NT2/D1 (cell line): ENCODE measurements at regions not wholly inside any gene's neighbourhood (a gene's known extent, or its start where the extent isn't known, plus 50 kb on each side); places are given as distances from the start of the nearest gene placed in this dataset.

ENCODE experiments used
- SUZ12 ChIP-seq: IDR thresholded peaks from 2 replicates; pipeline ENCODE4 v1.6.1; 2011; ENCODE audit not compliant: insufficient read length, insufficient read depth; ENCODE audit errors: extremely low read depth
- YY1 ChIP-seq: IDR thresholded peaks from 2 replicates; pipeline ENCODE4 v1.6.1; 2011; ENCODE audit not compliant: insufficient read length, insufficient read depth
- ZNF274 ChIP-seq: IDR thresholded peaks from 2 replicates; pipeline ENCODE4 v1.6.1; 2011; ENCODE audit warnings: mild to moderate bottlenecking, low read depth, low read length

DNA sequence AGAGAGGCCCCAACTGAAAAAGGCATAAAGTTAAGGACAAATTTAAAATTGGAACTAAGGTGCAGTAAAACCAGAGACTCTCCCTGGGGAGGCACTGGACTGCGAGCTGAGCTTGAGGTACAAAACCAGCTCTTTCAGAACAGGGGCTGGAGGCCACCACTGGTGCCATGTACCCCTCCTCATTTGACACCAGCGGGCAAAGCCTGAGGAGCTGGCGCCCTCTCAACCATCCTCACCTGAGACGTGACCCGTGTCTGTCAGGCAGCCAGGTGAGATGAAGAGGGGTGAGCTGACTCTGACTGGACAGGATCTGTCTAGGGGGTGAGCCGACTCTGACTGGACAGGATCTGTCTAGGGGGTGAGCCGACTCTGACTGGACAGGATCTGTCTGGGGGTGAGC lies 68.5 kb downstream of the TMEM18 start:
- TF ChIP-seq YY1 (no peak), SUZ12 (no peak), ZNF274 (no peak)
